Muscle of back (tissue), 3 donors: ENCODE measurements at regions not wholly inside any gene's neighbourhood (a gene's known extent, or its start where the extent isn't known, plus 50 kb on each side); places are given as distances from the start of the nearest gene placed in this dataset.
A peak's percentile ranks its signal among the peaks of the same experiment; 100 is the strongest.
"Not testable (repeated sequence)": the region's sequence is repeated elsewhere in the genome, so short reads cannot be mapped to it uniquely, and the experiment has no call there.

Source experiments
- DNase-seq, 3 donors: peaks; one replicate each; pipeline versions ENCODE4 v3.0.0 to v3.0.0-alpha.2; 2013

DNA sequence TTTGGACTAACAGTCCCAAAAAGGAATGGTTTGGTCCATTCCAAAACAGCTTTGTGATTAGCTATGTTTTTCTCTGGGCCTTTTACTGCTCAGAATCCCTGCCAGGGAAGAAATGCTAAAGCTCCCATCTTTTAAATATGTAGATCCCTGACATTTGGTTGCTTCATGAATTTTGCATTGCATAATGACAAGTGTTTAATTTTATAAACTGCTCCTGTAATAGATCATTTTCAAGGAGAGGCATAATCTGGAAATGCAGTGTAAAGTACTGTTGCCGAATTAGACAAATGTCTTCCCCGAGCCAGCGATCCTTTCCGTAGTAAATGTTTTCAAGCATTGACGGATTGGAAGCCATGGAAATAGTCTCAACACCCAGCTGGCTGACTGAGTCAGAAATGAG is 291.3 kb upstream of the PRKD1 start:
- no peak for DNase-seq

DNA sequence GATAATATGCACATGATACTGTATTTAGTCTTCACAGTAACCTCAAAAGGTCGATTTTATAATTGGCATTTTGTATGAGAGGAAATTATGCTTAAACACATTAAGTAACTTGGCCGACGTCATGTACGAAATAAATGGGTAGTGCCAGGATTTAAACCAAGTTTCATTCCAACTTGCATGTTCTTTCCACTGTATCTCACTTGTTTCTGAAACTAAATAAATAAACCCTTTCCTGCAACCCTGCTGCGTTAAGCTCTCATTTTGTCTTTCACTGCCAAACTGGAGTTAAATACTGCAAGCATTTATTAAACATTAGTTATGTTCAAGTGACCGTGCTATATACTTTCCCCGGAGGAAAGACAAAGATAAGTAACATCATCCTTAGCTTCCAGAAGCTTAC is 293.9 kb upstream of the PRKD1 start:
- DNase-seq = peak in 1 of 3 donors; percentile 14

DNA sequence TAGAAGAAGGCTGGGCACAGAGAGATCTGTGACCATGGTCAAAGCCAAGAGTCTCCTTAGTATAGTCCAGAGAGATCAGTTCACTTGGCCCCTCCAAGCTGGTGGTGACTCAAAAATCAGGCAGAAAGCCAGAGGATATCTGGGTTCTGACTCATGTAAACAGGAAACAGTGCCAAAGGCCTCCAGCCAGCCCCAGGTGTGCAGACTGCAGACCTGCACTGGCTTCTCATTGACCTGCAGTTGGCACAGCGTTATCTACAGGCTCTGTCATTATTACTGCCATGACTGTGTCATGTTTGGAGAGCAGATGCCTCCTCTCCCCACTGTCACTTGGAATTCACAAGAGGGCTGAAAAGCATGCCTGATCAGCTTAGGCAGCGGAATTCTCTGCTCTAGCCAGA is 295.7 kb upstream of the PRKD1 start:
- peak; percentile 49 to 65 (median 63) for DNase-seq

DNA sequence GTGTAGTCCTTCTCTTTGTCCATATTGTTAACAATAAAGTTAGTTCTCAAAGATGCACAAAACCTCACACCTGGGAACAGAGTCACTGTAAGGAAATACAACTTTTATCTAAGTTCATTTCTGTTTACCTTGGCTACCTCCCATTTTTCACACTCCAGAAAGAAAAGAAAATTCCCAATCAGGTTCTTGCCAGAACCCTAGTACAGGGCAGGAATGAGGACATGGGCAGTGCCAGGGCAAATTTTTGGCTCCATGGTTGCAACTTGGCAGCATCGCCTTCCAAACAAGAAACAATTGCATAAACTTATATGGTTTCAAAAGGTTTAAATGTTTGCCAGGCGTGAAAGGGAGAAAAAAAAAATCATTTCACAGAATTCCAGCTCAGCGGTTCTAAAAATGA is 296.3 kb upstream of the PRKD1 start:
- peak in 1 of 3 donors; percentile 10 for DNase-seq

DNA sequence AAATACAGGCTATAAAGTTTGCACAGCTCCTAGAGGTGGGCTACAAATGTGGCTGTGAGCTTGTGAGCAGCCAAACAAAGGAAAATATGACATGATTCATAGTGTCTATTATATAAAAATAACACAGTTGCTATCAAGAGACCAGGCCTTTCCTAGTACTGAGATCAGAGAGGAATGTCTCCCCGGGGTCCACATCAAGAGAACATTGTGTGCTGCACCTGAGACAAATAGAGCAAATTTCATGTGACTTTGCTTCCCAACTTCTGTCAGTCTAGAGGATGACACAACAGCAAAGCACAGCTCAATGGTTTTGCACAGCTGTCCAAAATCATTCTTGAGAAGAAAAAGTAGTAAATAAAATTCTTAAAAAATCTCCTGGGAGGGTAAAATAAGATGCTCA is 297.5 kb upstream of the PRKD1 start:
- peak; percentile 49 to 75 (median 53) for DNase-seq

DNA sequence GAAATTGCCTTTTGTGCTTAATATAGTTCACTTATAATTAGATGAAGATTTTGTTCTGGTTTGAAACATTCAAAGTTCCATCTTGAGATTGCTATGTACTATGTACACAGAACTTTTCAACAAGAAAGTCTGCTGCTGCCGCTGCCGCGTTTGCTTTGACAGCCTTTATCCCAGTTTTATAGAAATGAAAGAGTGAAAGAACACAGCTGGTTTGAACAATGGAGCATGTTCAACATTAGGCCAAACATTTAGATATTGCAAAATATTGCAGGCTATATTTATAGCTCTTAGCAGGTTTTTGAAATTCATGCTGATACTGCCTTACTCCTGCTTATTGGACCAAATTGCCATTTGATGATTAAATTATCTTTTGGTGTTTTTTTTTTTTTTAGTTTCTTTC is 299.8 kb upstream of the PRKD1 start:
- DNase-seq = peak; percentile 36 to 73 (median 38)

DNA sequence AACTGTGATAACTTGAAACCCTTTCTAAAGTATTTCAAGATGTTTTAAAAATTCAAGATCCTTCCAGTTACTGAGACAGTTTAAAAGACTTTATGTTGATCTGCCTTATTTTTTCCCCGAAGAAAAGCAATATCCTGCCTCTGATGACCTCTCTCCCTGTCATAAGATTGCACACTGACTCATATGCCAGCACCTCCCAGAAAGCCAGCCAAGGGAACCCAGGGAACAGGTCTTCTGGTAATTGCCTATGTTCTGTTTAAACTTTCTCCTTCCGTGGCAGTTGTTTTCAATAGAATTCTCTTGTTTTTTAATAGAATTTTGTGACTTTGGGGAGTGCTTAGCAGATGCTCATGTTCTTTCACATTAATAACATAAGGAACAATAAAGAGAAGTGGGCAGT is 300.2 kb upstream of the PRKD1 start:
- DNase-seq = peak; percentile 46 to 74 (median 46)

DNA sequence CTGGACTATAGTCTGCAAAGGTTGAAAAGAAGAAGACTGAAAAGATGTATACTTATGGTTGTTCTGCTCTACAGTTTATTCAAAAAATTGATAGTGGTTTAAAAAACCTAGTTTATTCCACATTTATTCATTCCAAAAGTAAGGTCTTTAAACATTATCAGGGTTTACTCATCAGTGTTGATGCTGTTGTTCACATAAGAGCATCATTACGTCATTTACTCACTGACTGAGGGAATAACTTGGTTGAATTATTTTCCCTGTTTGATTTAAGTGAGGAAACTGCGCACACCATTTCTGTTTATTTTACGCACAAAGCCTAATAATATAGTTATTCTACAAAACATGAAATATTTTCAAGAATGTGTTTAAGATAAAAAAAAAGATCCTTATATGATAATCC is 303.1 kb upstream of the PRKD1 start:
- no peak for DNase-seq

DNA sequence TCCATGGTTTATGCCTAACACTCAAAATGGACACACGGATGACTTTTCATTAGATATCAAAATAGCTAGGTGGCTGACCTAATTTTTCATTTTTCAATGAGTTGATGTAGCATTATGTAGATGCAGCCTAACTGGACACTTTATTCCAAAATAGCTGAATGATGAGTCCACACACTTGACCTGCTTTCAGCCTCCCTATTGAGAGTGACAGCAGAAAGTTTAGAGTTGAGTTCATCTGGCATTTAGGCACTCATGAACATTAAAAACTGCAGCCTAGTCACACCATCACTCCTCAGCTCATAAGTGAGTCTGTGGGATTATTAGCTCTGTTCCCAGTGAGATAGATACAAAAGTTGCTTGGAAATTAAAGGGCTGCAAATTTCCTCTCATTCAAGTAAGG is 307.3 kb upstream of the PRKD1 start:
- no peak for DNase-seq

DNA sequence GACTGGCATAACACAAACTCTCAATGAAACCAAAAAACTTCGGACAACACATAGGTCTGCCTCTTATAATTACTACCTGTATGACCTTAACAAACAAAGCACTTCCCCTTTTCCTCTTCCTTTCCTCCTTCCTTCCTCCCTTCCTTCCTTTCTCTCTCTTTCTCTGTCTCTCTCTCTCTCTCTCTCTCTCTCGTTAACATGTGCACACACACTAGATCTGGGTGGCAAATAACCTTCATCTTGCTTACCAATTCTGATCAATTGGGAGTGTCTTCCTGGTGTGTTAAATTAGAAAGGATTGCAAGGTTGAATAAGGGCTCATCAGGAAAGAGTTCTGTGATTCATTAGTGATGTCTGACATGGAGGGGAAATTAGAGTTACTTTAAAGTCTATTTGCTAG is 307.8 kb upstream of the PRKD1 start:
- no peak for DNase-seq

DNA sequence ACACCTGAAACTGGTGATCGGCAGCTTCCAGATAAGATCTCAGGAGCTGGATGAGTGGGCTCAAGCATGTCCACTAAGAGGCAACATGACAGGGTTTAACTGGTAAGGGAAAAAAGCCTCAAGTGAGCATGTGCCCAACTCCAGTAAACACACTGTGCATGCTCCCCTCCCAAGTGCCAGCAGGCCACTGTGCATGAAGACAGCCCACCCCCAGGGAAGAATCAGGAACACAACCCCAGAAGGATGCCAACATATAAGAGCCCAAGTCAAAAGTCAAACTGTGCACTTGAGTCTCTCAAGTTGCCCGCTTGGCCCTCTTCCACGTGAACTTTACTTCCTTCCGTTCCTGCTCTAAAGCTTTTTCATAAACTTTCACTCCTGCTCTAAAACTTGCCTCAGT is 311.3 kb upstream of the PRKD1 start:
- DNase-seq = no peak

DNA sequence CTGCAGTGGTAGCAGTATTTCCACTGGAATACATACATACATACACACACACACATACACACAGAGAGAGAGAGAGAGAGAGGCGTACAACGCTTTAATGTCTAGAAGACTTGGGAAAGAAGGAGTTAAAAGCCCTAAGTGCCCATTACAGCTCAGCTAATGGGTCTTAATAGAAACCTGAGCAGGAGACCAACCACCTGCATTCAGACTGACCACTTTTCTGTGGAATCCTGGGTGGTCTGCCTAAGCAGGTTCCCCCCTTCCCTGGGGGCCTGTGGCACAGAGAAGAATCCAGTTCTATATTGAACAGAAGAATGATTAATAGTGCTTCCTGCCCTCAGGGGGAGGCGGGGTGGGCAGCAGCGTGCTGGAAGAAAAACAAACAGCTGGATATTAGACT is 312.4 kb upstream of the PRKD1 start:
- no peak for DNase-seq

DNA sequence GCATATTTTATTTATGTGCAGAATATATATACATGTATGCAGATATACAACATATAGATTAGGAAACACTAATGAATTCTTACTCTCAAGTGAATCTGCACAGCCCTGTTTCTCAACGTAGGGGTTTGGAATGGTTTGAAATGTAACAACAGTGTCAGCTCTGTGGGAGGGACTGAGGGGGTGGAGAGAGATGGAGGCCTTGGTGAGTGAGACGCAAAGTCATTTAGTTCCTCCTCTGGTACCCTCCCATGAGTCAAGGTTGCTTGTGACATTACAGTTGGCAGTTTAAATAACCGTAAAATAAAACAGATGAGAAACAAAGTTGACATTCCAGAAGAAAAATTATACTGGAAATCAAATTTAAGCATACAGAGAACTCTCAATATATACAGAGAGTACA is 313.0 kb upstream of the PRKD1 start:
- DNase-seq = no peak

DNA sequence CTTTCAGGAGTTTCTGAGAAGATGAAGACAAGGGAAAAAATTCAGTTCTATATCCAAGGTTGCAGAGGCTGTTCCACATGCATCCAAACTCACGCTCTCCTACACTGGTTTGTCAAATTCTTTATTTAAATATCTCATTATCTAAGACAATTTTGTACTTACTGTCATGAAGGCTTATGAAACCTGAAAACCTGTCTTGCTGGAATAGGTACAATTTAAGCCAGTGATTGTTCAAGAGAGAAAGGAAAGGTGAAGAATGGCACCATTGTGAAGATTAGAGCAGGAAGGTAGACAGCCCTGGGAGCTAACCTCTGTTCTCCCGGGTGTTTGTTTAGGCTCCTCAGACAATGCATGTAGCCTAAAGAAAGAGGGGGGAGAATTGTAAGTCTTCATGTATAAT is 315.1 kb upstream of the PRKD1 start:
- DNase-seq = no peak

DNA sequence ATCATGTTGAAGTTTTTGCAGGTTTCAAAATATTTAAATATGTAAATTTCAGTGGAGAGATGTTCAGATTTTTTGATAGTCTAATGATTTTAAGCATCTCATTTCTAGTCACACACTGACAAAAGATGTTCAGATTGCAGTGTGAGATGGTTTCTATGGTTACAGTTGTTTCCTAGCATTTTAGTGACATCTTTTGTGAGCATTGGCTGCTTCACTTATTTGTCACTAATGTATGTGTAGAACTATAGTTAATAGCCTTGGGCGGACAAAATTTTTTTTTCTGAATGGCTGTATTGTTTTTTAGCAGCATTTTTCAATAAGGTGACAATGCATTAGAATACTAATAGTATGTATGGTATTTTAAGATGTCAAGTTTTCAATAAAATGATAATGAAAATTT is 315.6 kb upstream of the PRKD1 start:
- no peak for DNase-seq

DNA sequence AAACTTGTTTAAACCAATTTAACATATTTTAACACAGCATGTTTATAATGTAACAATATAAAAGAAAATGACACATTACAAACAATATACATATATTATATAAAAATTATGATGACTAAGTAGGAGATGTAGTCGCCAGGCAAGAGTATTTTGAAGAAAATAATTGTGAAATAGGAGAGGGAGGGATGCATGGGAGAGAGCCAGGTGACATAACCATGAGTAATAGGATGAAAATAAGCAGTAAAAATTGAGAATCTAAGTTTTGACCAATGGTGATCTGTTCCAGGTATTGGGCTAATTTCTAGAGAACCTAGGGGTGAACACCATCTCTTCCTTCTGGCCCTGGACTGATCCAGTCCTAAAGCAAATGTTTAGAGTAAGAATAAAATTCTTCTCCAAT is 315.2 kb upstream of the G2E3 start:
- DNase-seq = no peak

DNA sequence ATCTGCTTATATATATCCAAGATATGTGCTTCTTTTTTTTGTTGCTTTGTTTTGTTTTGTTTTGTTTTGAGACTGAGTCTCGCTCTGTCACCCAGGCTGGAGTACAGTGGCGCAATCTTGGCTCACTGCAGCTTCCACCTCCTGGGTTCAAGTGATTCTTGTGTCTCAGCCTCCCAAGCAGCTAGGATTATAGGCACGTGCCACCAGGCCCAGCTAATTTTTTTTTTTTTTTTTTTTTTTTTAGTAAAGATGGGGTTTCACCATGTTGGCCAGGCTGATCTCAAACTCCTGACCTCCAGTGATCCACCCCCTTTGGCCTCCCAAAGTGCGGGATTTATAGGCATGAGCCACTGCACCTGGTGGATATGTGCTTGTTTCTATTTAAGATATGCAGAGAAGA is 314.6 kb upstream of the G2E3 start:
- not testable (repeated sequence) for DNase-seq

DNA sequence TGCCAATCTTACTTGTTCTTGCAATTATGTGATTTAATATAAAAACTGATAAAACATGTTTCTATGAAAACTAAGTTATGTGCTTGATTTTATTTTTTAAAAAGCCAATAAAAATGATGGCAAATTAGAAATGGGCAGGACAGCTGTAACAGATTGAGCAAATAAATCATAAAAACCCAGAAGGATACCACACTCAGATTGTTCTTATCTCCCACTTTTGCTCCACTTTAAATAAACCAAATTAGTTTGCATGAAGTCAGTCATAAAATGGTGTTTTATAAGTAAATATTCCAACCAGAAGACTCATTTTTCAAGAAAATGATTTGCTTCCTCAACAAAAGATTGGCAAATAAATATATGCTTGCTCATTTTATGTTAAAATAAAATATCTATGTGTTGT is 307.9 kb upstream of the G2E3 start:
- DNase-seq = no peak

DNA sequence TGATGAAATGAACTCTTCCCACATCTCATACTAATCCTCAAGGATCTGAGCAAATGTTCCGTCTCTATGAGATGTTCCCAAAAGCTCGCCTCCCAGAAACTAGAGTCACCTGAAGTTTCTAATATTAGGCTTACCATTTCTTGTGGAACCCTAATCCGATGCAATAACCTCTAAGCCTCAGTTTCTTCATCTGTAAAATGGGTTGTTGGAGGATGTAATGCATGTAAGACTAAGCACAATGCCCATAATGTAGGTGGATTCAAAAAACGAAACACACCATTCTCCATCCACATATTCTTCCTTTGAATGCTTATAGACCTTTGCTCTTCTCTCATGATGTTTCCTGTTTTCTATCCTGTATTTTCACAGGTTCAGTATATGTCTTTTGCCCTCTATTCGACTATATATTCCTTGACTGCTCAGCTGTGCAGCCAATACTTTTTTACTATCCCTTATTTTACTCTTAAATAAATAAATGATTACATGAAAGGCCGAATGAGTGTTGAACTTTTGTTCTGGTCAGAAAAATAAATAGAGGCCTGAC is 307.3 kb upstream of the G2E3 start:
- DNase-seq = no peak

DNA sequence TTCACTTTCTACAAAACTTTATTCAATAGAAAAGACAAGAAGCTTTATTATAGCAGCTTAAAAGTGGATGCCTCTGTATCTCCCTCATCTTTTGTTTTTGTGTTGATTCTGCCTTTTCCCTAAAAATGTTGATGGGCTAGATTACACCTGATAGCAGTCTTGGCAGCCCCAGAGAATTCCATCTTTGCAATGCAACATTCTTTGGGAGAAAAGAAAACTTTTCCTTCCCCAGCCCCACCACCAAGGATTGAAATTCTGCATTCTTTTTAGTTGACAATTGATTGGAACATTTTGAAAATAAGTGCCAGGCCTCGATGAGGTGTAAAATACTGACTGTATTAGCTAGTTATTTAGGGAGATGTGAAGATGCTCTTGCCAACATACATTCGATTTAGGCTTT is 306.8 kb upstream of the G2E3 start:
- DNase-seq = no peak

DNA sequence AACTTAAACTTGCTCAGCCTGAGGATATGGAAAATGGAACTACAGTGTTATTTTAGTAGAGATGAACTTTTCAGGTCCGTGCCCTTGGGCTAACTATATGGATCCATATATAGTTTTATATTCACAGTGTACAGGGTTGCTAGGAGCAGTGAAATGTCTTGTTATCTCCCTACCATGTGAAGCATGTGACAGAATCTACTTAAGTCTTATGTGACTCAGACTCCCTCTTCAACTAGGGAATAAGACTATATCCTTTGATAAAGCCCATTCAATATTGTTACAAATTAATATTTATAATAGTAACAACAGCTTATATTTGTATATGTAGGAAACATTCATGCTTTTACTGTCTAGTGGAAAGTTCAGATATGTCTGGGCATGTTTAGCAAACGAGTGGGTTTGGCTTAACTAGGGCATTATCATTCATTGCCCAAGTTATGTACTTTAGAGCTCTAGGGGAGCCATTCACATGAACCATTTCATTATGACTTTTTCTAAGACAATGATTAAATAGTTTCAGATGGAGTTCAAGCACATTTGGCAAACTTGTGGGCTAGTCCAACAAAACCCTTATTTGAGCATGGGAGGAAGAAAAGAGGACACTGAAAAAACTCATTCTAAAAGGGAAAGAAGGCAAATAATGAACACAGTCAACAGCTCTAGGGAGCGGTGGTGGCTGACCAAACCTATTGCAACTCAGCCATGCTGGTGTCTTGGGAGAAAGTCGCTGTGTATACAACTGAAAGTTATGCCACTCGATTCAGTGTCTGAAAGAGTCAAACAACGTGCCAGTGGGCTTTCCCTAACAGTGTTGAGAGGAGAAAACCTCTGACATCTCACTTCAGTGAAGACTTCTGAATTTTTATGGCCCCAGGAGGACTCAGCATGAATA is 305.9 kb upstream of the G2E3 start:
- DNase-seq = no peak

DNA sequence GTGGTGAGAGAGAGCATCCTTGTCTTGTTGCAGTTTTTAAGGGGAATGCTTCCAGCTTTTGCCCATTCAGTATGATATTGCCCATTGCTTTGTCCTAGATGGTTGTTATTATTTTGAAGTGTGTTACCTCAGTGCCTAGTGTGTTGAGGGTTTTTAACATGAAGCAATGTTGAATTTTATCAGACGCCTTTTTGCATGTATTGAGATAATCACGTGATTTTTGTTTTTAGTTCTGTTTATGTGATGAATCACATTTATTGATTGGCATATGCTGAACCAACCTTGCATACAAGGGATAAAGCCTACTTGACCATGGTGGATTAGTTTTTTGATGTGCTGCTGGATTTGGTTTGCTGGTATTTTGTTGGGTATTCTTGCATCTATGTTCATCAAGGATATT is 302.3 kb upstream of the G2E3 start:
- no peak for DNase-seq

DNA sequence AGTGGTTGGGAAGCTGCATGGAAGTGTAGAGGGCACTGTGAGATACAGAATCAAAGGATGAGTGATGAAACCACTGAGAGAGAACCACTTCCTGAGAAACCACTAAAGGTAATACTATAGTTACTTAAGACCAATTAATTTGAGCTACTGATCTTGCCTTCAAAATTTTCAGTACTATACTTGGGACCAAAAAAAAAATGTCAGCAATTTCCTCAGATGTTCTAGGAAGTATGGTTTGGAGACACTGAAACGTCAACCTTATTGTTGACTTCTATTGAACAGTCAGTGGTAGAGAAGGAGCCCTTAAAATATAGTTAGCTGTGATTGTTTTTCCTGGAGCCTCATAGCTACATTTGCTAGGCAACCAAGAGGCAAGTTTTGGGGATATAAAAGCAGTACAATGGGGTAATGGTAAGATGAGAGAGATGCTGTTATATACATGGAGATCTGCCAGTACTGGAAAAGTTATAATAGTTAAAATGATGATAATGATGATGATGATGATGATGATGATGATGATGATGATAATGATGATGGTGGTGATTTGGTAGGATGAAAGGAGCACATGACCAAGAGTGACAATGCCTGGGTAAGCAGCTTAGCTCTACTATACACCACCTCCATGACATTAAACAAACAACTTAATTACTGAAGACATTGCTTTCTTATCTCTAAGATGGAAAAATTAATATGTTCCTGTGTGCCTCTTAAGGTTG is 300.9 kb upstream of the G2E3 start:
- no peak for DNase-seq
